ENCODE measurements at regions not wholly inside any gene's neighbourhood (a gene's known extent, or its start where the extent isn't known, plus 50 kb on each side); places are given as distances from the start of the nearest gene placed in this dataset.

GRCh38 chr18:6546229-6546628 lies 131.5 kb upstream of the L3MBTL4 start:
- Histone ChIP-seq H3K36me3 (ENCODE audit: low read depth) (no peaks in the 10 kb centered on the region), H3K9me3 (no peaks in the 10 kb centered on the region), H3K4me3 (no peak overlapping the region), H3K4me1 (ENCODE audit: low read depth) (no peaks in the 10 kb centered on the region)
- no peak for TF ChIP-seq CTCF (IDR thresholded peaks at IDR 0.05)
- ATAC-seq (no peak), DNase-seq (no peak)
- intact Hi-C loops (cut with DNase I, micrococcal nuclease): loop anchor here (10.0 kb wide), 2 partner anchors 339 to 629 kb away; no protein-coding TSS in a partner anchor

- intact Hi-C loops (cut with DNase I, micrococcal nuclease): loop anchor here (10.0 kb wide), 2 partner anchors 337 to 627 kb away; no protein-coding TSS in a partner anchor
- no peak for ATAC-seq
- Histone ChIP-seq H3K4me3 (no peak overlapping the region), H3K9me3 (no peaks in the 10 kb centered on the region), H3K4me1 (ENCODE audit: low read depth) (no peaks in the 10 kb centered on the region), H3K36me3 (ENCODE audit: low read depth) (no peaks in the 10 kb centered on the region)
- no peak for TF ChIP-seq CTCF (IDR thresholded peaks at IDR 0.05)
- no peak for DNase-seq
Measured at GRCh38 chr18:6547476-6547875, 132.8 kb upstream of the L3MBTL4 start.

GRCh38 chr18:6553234-6553900 lies 138.7 kb upstream of the L3MBTL4 start:
- no peak for TF ChIP-seq CTCF (IDR thresholded peaks at IDR 0.05)
- Histone ChIP-seq H3K36me3 (ENCODE audit: low read depth) (no peaks in the 10 kb centered on the region), H3K4me3 (no peak overlapping the region), H3K4me1 (ENCODE audit: low read depth) (no peaks in the 10 kb centered on the region), H3K9me3 (no peaks in the 10 kb centered on the region)
- intact Hi-C loops (cut with DNase I, micrococcal nuclease): no loop called here
- no peak for DNase-seq
- no peak for ATAC-seq

GRCh38 chr18:6557057-6557769 lies 142.5 kb upstream of the L3MBTL4 start:
- DNase-seq (no peak), ATAC-seq (no peak)
- no peaks in the 10 kb centered on the region for H3K9me3 ChIP-seq
- intact Hi-C loops (cut with DNase I, micrococcal nuclease): no loop called here
- H3K4me3 ChIP-seq: no peak overlapping the region
- H3K36me3 ChIP-seq (ENCODE audit: low read depth): no peaks in the 10 kb centered on the region
- no peaks in the 10 kb centered on the region for H3K4me1 ChIP-seq (ENCODE audit: low read depth)
- no peak for TF ChIP-seq CTCF (IDR thresholded peaks at IDR 0.05)

GRCh38 chr18:6557770-6558248 lies 143.1 kb upstream of the L3MBTL4 start:
- no peaks in the 10 kb centered on the region for H3K9me3 ChIP-seq
- TF ChIP-seq CTCF (IDR thresholded peaks at IDR 0.05): no peak
- ATAC-seq (no peak), DNase-seq (no peak)
- no peaks in the 10 kb centered on the region for H3K4me1 ChIP-seq (ENCODE audit: low read depth)
- intact Hi-C loops (cut with DNase I, micrococcal nuclease): no loop called here
- H3K4me3 ChIP-seq: no peak overlapping the region
- H3K36me3 ChIP-seq (ENCODE audit: low read depth): no peaks in the 10 kb centered on the region

Measured in mucosa of descending colon (tissue), 3 donors.